Upper lobe of left lung (tissue), 4 donors: ENCODE measurements at regions not wholly inside any gene's neighbourhood (a gene's known extent, or its start where the extent isn't known, plus 50 kb on each side); places are given as distances from the start of the nearest gene placed in this dataset.

Experiments
- CTCF ChIP-seq, 6 experiments: fragments of 450-650 bp in 4 of 6; fragments of 200-600 bp in 2 of 6; sonication (generic) in 2 of 6; IDR thresholded peaks; one replicate each; pipeline ENCODE4 v1.5.1; 2016 to 2019; ENCODE audit warnings: antibody characterized with exemption in 6 of 6
- EP300 ChIP-seq, 4 donors: sonication (generic); formaldehyde crosslinking; IDR thresholded peaks; one replicate each; pipeline ENCODE4 v1.5.1; 2017; ENCODE audit warnings: antibody characterized with exemption in 4 of 4, control low read depth in 2 of 4
- POLR2A ChIP-seq, 4 donors: fragments of 450-650 bp; IDR thresholded peaks; one replicate each; pipeline ENCODE4 v1.5.1; 2016 to 2017; ENCODE audit warnings: antibody characterized with exemption in 4 of 4, mild to moderate bottlenecking in 2 of 4
- POLR2AphosphoS5 ChIP-seq, 2 donors: sonication (generic); formaldehyde crosslinking; IDR thresholded peaks; one replicate each; pipeline ENCODE4 v1.5.1; 2017; ENCODE audit warnings: antibody characterized with exemption in 2 of 2

GRCh38 chr4:111618908-111619307 lies 526.3 kb upstream of the FAM241A start:
- TF ChIP-seq CTCF (IDR thresholded peaks at IDR 0.05) = no peak
- TF ChIP-seq POLR2A (IDR thresholded peaks at IDR 0.05) = no peak
- TF ChIP-seq POLR2AphosphoS5 (IDR thresholded peaks at IDR 0.05) = no peak
- TF ChIP-seq EP300 (IDR thresholded peaks at IDR 0.05) = no peak
